ENCODE measurements at regions not wholly inside any gene's neighbourhood (a gene's known extent, or its start where the extent isn't known, plus 50 kb on each side); places are given as distances from the start of the nearest gene placed in this dataset.

DNA sequence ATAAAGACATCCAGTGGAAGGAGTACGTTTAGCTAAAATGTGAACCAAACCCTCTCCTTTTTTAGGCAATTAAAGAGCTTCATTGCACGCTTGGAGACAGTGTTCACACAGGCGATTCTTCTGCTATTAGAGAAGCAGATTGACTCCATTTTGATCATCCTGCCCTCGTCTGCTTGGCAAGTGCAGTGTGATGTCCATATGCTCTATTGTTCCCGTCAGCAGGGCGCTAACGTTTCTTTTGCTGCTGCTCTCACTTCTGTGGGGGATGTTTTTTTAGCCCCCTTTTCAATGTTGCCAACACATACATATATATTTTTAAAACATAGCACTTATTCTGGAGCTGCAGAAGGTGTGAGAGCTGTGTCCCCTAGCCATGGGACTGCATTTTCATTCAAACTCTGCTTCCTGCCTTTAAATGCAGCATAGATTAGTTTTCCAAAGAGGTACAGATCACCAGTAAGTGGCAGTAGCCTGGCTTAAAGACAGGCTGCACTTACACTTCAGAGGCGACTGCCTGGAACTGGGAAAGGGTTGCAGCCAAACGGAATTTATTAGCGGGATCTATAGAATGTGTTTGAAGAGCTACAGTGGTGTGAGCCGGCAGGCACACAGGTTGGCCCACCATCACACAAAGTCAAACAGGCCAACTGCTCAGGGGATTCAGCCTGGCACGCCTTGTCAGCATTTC, 292.6 kb upstream of the DPH6 start:
- H3K36me3 ChIP-seq (replicated peaks in 1 of 2): no peaks in the 10 kb centered on the region
- intact Hi-C loops (cut with DNase I): no loop called here
- no peaks in the 10 kb centered on the region for H3K4me1 ChIP-seq (replicated peaks in 1 of 2)
- no peaks in the 10 kb centered on the region for H3K9me3 ChIP-seq (replicated peaks in 1 of 3)
- H3K27ac ChIP-seq: no peak overlapping the region
- no peak for TF ChIP-seq POLR2A (IDR thresholded peaks at IDR 0.05)
- TF ChIP-seq, protein P1, sequence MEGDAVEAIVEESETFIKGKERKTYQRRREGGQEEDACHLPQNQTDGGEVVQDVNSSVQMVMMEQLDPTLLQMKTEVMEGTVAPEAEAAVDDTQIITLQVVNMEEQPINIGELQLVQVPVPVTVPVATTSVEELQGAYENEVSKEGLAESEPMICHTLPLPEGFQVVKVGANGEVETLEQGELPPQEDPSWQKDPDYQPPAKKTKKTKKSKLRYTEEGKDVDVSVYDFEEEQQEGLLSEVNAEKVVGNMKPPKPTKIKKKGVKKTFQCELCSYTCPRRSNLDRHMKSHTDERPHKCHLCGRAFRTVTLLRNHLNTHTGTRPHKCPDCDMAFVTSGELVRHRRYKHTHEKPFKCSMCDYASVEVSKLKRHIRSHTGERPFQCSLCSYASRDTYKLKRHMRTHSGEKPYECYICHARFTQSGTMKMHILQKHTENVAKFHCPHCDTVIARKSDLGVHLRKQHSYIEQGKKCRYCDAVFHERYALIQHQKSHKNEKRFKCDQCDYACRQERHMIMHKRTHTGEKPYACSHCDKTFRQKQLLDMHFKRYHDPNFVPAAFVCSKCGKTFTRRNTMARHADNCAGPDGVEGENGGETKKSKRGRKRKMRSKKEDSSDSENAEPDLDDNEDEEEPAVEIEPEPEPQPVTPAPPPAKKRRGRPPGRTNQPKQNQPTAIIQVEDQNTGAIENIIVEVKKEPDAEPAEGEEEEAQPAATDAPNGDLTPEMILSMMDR (IDR thresholded peaks at IDR 0.05): no peak
- H3K27me3 ChIP-seq: no peaks in the 10 kb centered on the region
- 81 to 88% (median 85%) methylated on average over 12 of the region's 12 CpGs for WGBS, 4 donors
- no peak overlapping the region for H3K4me3 ChIP-seq
- no peak for DNase-seq

GRCh38 chr15:35842631-35843030, 296.7 kb upstream of the DPH6 start:
- H3K36me3 ChIP-seq (replicated peaks in 1 of 2): no peaks in the 10 kb centered on the region
- peaks cover 0 to 5% (median 0%) of the 10 kb centered on the region in 3 donors for H3K9me3 ChIP-seq (replicated peaks in 1 of 3)
- 80 to 89% (median 85%) methylated on average over 3 of the region's 3 CpGs for WGBS, 4 donors
- H3K27ac ChIP-seq: no peak overlapping the region
- no peaks in the 10 kb centered on the region for H3K4me1 ChIP-seq (replicated peaks in 1 of 2)
- no peak for DNase-seq
- intact Hi-C loops (cut with DNase I): no loop called here
- no peaks in the 10 kb centered on the region for H3K27me3 ChIP-seq
- no peak overlapping the region for H3K4me3 ChIP-seq
- TF ChIP-seq, protein P1 (IDR thresholded peaks at IDR 0.05): no peak
- TF ChIP-seq POLR2A (IDR thresholded peaks at IDR 0.05): no peak

DNA sequence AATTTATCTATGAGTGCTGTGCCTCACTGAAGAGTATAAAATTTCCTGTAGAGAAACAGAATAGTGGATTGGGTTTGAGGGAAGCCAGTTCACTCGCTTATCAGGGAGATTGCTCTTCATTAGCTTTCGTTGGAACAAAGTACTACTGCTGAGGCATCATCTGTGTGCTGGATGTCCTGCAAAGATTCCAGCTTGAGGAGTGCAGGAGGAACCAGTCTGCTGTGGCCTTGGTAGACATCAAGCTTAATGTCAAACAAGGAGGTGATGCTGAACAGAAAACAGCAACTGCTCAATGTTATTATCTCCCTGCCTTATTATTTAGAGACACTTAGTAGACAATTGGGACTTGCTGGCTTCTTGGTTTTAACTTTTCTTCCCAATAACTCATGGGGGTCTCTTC, 297.5 kb upstream of the DPH6 start:
- WGBS, 4 donors: 69 to 94% (median 88%) methylated on average over 2 of the region's 2 CpGs
- H3K4me1 ChIP-seq (replicated peaks in 1 of 2): no peaks in the 10 kb centered on the region

DNA sequence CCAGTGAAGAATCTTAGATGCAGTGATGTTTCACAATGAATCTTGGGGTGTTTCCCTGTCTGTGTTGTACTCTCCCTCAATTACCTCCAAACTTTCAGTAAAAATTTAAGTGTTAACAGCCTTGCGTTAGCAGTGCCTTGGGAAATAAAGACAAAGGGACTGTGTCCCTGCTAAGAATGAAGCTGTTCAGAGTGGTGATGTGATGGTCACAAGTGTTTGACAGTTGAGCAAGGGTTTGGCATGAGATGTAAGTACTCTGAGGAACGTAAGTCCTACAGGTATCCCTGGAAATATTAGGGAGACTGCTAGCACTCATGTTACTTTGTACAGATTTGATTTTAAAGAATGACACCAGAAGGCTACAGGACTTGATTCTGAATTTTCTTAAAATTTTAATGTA, 304.3 kb upstream of the DPH6 start:
- H3K4me1 ChIP-seq (replicated peaks in 1 of 2): no peaks in the 10 kb centered on the region
- H3K36me3 ChIP-seq (replicated peaks in 1 of 2): no peaks in the 10 kb centered on the region
- H3K27me3 ChIP-seq: no peaks in the 10 kb centered on the region
- H3K4me3 ChIP-seq: no peak overlapping the region
- TF ChIP-seq POLR2A (IDR thresholded peaks at IDR 0.05): no peak
- TF ChIP-seq, protein P1 (IDR thresholded peaks at IDR 0.05): no peak
- WGBS, 4 donors: 79 to 91% (median 84%) methylated on average over 2 of the region's 2 CpGs
- DNase-seq: no peak
- H3K9me3 ChIP-seq (replicated peaks in 1 of 3): peaks cover 0 to 5% (median 0%) of the 10 kb centered on the region in 3 donors
- H3K27ac ChIP-seq: no peak overlapping the region
- intact Hi-C loops (cut with DNase I): no loop called here

More for the DNA sequence above, 297.5 kb upstream of the DPH6 start:
- Histone ChIP-seq H3K9me3 (replicated peaks in 1 of 3) (peaks cover 0 to 5% (median 0%) of the 10 kb centered on the region in 3 donors), H3K36me3 (replicated peaks in 1 of 2) (no peaks in the 10 kb centered on the region), H3K27me3 (no peaks in the 10 kb centered on the region), H3K27ac (no peak overlapping the region), H3K4me3 (no peak overlapping the region)
- intact Hi-C loops (cut with DNase I): no loop called here
- DNase-seq: peak in 1 of 7 donors; percentile 52
- TF ChIP-seq, protein P1 (IDR thresholded peaks at IDR 0.05): no peak
- no peak for TF ChIP-seq POLR2A (IDR thresholded peaks at IDR 0.05)

All from adrenal gland (tissue), 9 donors.